Hematopoietic multipotent progenitor cell treated with erythropoietin and hydrocortisone succinate and interleukin-3 and kit ligand, for 15 days (in vitro differentiated cells): ENCODE measurements at regions not wholly inside any gene's neighbourhood (a gene's known extent, or its start where the extent isn't known, plus 50 kb on each side); places are given as distances from the start of the nearest gene placed in this dataset.
"Not testable (repeated sequence)": the region's sequence is repeated elsewhere in the genome, so short reads cannot be mapped to it uniquely, and the experiment has no call there.

ENCODE experiments used
- DNase-seq: peaks from one replicate; pipeline ENCODE4 v3.0.0-alpha.2; 2015; ENCODE audit warnings: low spot score

DNA sequence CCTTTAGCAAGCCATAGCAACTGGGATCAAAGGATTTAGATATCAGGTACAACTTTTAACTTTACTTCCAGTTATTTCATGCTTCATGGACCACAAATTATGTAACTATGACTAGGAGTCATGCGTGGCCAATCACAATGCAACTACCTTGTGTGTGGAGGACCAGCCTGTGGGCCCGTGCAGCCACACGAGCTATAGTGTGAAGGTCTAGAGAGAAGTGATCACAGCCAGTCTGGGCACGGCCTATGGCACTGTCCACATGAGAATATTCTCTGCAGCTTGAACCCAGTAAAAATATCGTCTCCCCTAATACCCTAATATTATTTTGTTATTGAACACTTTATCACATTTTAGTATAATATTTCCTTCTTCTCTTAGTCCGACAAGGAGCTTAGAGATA lies 464.9 kb upstream of the MIR17HG start:
- no peak for DNase-seq

DNA sequence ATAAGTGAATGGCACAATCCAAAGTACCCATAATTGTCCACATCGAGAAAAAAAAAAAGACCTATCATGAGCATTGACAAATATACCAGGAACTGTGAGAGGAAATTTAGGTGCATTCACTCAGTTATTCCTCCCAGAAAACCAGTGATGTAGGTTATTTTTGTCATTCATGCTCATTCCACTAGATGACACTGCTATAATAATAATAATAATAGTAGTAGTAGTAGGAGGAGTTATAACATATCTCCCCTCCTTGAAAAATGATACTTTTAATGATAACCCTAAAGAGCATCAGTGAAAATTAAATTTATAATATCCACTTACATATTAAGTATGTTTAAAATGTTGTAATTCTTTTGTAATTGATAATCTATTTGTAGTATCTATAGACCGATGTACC lies 463.9 kb upstream of the MIR17HG start:
- DNase-seq: no peak

DNA sequence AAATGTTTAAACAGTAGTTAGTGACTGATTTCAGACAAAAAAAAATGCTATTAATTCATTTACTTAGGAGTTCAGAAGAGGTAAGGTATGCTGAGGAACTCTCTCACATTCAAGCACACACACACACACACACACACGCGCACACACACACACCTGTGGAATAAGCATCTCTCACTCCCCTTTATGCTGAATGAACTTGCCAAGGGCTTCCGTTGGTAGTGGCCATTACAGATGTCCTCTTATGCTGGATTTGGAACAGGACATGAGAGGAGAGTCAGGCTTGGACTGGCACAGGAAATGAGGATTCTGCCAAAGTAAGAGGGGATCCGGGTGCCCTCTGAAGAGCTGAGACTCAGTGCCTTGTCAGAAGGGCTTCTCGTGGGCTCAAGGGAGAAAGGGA lies 463.4 kb upstream of the MIR17HG start:
- DNase-seq: no peak

DNA sequence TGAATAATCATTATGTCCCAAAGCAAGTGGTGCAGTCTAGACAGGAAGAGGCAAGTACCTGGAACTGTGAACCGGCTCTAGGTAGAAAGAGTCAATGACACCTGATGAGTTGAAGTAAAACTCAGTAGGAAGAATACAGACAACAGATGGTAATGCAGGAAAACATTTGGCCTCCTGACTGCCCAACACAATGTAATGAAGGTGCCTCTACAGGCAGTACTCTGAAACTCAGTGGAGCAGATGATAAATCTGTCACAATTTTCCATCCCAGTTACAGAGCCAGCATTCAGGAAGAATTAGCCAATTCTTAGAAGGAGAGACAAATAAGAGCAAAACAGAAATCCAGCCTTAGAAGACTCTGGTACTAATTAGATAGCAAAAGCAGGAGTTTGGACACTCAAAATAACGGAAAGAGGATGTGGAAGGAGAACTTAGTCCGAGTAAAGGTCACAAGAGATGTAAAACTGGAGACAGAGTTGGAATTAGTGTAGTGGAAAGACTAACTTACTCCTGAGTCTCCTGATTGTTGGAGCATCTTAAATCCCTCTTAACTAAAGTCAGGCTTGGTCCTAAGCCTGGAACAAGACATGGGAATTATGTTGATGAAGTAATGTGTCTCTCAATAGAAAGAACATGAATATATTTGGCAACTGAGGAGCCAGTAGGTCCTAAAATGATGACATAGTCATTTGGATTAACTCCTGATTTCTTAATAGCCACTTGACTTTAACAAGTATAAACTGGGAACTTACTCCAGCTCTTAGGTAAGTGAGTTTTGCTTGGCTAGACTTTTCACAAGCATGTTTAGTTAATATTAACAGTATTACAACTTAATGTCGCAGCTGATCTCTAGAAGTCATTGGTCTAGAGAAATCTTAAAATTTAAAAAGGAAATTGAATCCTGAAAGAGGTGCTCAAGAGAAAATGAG lies 457.3 kb upstream of the MIR17HG start:
- DNase-seq: no peak

DNA sequence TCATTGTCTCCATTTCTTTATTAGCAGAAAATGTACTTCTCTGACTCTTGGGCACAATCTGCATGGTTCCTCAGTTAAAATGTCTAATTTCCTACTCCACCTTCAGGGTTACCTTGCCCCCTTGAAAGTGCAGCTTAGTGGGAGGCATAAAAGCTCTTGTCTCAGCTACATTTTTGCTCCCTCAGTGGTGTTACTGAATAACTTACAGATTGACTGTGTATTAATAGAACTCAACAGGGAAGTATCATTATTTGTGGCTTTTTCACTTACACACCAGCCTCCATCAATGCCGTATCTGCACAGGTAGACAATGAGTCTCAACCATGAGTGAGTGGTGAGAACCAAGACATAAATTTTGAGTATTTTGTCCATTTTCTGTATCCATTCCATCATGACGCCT lies 456.2 kb upstream of the MIR17HG start:
- no peak for DNase-seq

DNA sequence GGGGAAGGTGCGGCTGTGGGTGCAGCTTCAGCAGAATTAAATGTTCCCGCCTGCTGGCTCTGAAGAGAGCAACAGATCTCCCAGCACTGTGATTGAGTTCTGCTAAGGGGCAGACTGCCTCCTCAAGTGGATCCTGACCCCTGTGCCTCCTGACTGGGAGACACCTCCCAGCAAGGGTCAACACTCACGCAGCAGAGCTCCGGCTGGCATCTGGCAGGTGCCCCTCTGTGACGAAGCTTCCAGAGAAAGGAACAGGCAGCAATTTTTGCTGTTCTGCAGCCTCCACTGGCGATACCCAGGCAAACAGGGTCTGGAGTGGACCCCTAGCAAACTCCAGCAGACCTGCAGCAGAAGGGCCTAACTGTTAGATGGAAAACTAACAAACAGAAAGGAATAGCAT lies 454.3 kb upstream of the MIR17HG start:
- DNase-seq: not testable (repeated sequence)

DNA sequence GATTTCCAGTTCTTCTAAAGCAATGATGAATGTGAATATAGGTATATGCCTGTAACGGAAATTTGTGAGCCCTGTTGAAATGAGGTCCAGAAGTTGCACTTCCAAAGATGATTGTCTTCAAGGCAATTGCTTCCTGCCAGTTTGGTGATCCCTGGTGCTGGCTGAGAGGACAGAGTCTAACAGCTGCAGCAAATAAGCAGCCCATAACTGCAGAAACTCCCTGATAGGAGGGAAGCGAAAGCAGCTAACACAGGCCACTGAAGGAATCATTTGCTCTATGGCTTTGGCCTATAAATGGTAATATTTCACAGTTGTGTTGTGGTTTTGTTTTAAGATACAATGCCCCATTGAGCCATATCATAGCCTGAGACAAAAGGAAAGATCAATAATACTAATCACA lies 451.5 kb upstream of the MIR17HG start:
- no peak for DNase-seq

DNA sequence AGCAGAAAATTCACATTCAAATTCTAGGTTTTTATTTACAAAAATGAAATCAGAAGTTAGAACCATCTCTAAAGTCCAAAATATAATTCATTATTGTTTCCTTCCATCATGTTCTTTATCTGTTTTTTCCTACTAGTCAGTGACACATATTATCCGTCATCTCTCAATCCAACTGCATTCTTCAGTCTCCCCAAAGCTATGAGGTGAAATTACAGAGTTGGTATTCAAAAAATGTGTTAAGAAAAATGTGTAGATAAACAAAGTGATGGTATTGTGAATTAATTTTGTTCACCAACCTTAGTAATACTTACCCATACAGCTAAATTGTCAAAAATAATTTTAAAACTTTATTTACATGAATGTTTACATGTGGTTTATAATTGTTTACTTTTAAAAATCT lies 448.7 kb upstream of the MIR17HG start:
- DNase-seq: no peak

DNA sequence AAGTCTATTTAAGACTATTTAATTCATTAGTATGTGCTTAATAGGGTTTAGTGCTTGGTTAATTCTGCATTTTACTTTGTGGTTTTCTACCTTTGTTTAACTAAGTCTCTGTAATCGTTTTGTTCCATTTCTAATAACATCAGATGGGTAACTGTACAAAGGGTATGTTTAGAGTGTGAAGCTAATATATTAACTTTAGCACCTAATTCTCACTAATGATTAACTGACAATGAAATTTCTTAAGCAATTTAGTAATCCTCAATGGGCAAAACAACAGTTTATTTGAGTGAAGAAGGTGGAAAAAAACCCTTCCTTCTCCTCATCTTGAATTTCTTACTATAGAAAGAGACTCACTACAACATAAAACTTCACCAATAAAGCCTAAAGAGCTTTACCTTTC lies 448.1 kb upstream of the MIR17HG start:
- no peak for DNase-seq

DNA sequence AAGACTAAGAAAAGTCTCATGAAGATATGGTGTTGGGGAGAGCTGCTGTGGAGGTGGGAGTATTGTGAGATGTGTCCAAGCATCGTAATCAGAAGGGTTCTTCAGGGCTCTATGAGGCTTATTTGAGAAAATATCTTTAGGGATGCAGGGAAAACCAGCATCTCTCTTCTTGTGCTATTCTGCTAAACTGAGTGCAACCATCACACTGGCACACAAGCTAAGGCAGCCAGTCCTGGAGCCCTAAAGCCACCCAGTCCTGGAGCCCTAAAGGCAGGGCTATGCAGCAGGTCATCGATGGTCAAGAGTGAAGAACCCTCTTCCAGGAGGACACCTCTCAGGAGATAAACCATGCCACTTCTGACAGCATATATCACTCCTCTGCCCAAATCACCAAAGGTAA lies 445.2 kb upstream of the MIR17HG start:
- DNase-seq: no peak

DNA sequence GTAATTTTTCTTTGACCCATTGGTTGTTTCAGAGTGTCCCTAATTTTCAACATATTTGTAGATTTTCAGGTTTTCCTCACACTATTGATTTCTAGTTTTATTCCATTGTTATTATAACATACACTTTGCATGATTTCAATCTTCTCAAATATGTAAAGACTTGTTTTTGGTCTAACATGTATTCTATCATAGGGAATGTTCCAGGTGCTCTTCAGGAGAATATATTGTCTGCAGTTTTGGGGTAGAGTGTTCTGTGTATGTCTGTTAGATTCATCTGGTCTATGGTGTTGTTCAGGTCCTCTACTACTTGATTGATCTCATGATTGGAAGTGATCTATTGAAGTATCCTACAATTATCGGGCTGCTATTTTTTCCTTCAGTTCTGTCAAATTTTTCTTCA lies 440.9 kb upstream of the MIR17HG start:
- DNase-seq: no peak

DNA sequence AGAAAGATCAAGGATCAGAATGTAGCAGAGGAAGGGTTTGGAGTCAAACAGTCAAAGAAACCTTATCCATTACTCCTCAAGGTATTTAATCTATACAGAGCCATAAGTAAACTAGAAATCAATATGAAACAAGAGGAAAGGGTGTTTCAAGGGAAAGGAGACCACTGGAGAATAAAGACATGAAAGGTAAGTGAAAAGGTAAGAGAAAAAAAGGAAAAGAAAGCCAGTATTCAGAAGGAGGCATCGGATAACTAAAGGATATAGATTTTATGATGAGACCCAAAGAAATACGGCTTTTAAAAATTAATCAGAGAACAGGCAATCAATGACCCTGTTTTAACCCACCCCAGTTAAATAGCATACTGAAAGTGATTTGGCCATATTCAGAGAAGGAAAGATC lies 438.7 kb upstream of the MIR17HG start:
- DNase-seq: no peak

DNA sequence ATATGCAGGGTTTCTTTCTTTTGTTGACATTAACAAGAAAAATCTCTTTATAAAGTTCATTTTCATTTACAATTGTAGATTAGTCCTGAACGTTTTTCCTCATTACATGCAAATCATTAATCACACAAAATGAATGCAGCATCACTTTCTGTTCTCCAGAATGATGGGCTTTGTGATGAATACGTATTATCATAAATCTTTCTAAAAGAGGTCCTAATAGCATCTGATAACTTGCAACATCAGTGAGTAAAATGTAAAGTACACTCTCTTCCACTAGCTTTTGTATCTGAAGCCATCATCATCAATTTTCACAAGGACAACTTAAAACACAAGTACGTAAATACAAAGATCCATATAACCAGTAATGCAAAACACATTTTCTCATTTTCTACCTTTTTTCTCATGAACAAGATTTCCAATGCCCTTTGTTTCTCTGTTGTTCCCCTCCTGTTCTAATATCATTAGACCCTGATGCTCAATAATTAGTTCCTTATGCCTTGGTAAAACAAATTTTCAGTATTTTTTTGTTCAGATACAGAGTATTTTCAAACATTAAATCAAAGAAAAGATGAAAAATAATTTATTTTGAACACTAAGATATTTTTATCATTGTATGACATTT lies 437.4 kb upstream of the MIR17HG start:
- no peak for DNase-seq

DNA sequence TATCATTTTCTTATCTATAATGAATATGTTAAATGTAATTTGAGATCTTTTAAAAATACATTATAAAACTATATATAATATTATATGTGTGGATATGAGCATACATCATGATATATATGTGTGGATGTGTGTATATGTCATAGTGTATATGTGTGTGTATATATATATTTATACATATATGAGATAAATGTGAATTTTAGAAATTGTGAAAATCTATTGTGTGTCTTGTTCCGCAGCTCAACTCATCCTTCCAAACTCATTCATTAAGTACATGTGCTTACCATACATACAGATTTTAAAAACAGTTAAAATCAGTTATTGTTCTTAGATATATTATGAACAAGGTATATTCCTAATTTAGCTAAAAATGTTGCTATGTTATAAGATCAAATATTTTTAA lies 435.2 kb upstream of the MIR17HG start:
- DNase-seq: no peak

DNA sequence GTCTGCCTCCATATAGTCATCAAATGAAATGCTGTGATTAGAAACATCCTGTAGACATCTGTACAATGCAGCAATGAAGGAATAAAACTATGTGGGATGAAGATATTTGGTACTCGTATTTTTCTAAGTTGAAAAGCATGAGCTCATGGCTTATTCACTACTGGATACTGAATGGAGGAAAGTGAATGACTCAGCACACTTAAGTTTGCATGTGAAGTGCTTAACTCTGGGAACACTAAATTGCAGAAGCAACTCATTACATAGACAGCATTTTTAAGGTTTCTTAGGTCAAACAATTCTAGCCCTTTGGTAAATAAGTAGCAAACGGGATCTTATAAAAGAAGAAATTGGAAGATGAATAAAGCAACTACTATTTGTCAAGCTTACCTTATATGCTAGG lies 429.0 kb upstream of the MIR17HG start:
- DNase-seq: no peak

DNA sequence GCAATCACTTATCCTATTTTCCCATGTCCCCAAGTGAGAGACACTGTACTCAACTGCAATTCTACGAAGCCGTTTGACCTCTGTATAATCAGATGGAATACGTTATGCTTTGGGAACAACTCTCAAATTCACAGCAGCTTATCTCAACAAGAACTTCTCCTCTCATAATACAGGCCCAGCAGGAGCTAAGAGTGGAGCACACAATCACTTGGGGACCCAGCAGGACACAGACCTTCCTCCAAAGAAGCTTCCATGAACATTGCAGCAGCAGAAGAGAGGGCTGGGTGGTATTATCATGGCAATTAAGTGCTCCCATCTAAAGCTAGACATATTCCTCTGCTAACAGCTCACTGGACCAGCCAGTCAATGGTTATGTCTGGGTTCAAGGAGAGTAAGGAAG lies 428.3 kb upstream of the MIR17HG start:
- DNase-seq: no peak

DNA sequence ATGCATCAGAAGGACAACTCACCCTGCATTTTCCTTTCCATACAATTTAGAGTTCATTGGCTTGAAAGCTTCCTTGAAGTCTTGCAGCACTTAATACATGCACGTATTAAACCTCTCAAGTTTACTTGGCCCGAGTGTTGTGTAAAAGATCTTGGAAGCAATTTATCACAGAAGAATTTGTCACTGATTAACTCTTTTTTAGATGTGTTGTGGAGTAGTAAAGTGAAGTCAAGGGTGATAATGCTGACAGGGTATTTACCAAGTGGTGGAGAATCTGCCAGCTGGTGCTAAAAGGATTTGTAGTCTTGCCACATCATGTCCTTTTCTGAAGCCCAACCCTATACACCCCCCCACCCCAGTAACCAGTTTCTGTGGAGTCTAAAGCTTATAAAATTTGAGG lies 421.0 kb upstream of the MIR17HG start:
- no peak for DNase-seq

DNA sequence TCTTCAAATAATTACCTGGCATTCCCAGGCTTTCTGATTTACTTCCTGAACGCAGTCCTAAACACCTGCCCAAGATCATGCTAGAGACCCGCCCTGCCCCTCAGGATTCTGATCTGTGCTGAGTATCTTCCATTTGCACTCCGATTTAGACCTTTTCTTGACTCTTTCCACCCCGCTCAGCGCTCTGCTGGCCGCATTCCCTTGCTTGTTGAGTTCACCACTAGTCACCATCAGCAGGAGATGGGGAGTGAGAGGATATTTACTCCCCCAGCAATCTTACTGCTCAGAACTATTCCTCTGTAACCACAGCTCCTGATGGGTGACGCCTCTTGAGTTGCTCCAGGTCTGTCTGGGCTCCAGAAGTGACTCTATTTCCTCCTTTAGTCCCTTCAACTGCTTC lies 419.4 kb upstream of the MIR17HG start:
- no peak for DNase-seq

DNA sequence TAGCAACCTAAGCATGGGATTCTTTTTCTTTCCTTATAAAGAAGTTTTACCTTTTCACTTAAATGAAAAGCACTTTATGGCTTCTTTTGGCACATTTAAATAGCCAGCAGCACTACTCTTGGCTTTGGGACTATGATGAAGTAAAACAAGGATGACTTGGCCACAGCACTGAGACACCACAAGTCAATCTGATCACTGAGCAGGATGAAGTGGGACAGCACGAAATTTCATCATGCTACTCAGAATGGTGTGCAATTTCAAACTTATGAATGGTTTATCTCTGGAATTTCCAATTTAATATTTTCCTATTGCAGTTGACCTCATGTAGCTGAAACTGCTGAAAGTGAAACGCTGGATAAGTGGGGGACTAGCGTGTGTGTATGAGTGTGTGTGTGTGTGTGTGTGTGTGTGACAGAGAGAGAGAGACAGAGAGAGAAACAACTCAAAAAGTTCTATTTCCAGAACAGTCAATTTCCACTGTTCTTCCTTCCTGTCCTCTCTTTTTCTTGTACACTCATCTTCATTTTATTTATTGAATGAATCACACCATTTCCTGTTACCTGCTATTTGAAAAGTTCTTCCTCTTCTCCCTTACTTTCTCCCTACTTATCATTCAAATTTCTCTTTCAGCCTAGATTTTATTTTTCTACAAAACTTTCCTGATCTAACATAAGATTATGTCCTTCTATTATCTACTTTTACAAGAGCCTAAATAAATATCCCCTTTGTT lies 414.2 kb upstream of the MIR17HG start:
- DNase-seq: no peak

DNA sequence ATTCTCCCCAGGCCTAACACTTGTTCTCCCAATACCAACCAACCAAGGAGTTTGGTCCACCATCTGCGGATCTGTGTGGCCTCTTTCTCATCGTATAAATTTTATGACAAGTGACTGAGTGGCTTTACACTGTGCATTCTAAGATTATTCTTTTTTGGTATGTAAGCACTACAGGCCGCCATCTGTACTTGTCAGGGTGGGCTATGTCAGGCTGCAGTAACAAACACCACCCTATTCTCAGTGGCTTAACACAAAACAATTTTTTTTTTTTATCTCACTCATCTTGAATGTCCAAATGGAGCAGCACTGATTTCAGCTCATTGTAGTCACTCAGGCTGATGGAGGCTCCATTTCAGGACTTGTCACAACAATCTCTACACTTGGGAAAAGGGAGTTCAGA lies 412.7 kb upstream of the MIR17HG start:
- no peak for DNase-seq

DNA sequence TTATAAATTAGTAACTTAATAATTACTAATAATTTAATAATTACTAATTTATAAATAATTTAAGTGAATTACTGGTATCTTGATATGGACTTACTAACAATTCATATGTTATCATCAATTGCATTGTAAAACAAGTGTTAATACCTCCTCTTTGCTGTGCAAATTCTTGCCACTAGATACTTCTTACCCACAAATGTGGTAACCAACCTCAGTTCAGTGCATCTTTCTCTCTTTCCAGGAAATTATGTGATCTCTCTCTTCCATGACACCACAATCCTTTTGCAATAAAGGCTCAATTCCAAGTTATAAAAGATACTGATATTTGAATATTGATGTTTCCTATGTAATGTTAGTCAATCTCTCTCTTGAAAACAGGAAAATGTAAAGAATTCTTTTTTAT lies 408.6 kb upstream of the MIR17HG start:
- no peak for DNase-seq

DNA sequence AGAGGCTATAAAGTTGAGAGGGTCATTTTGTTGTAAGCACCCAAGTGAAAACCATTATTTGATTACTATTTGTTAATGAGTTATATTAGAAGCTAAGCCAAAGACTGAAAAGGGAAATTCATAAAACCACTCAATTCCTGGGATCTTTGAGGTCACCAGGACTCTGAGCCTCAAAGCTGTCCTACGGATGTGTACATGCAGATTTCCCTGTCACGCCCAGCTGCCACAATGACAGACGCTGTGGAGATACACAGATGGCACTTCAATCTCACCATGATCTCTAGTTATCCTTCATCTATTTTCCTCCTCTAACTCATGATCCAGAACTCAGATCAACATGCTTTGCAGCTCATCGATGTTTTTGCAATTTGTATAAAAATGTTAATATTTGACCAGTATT lies 403.5 kb upstream of the MIR17HG start:
- no peak for DNase-seq

DNA sequence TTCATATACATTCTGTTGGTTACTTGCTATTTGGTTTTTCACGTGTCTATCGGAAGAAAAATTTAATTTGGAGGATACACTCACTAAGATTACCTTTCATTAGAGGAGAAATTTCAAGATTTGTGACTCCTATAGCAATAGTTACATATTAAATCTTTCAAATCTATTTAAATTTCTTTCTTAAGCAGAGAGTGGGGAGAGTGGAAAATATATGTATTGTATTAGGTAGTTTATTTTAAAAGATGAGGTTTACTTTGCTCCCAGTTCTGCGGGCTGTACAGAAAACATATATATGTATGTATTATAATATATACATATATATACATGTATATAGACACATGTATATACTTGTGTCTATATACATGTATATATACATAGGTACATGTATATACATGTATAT lies 402.3 kb upstream of the MIR17HG start:
- not testable (repeated sequence) for DNase-seq
